ENCODE measurements at regions not wholly inside any gene's neighbourhood (a gene's known extent, or its start where the extent isn't known, plus 50 kb on each side); places are given as distances from the start of the nearest gene placed in this dataset.
"Not testable (repeated sequence)": the region's sequence is repeated elsewhere in the genome, so short reads cannot be mapped to it uniquely, and the experiment has no call there.

DNA sequence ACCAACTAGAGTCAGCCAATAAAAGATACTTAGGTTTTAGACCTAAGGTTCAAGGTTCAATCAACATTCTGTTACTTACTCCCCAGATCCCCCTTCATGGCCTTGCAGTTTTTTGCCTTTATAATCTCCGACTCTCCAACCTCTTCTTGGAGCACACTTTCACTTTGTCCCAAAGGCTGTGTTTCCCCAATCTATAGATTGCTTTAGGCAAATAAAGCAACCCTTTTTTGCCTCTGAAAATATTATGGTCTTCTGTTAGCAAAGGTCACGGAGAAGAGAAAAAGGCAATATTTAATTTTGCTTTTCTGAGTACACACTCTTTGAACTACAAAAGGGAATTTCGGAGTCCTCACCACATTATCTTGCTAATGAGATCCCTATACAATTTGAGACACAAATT is 268.1 kb downstream of the PLOD2 start:
- no peak for DNase-seq

DNA sequence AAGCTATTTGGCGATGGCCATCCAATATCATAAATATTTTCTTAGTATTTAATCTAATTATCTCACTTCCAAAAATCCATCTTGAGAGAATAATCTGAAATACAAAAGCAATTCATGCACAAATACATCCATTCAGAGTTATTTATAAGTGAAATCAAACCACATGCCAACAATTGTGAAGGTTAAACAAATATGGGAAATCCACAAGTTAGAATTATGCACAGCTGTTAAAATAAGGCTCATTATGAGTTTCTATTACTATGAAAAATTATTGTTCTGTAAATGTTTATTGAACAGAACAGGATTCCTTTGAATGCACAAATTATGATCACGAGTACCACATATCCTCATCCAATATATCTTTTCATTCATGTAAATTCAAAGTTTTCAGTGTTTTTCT is 267.7 kb downstream of the PLOD2 start:
- DNase-seq: no peak

DNA sequence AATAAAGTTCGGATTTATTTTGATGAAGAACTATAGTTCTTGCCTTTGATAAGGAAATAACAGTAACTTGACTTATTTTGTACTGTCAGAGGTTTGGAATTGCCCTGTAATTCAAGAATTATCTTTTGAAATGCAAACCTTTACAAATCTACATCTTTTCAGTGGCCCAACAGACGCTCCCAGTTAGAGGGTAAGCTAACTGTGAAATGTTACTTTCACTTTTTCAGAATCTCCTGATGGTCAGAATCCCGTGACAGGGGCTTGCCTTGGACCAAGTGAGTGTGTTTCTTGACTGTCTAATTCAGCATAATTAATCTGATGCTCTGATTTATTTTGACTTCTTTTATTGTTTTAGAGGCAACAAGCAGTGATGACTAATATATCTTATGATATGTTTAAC is 262.5 kb downstream of the PLOD2 start:
- DNase-seq: no peak

DNA sequence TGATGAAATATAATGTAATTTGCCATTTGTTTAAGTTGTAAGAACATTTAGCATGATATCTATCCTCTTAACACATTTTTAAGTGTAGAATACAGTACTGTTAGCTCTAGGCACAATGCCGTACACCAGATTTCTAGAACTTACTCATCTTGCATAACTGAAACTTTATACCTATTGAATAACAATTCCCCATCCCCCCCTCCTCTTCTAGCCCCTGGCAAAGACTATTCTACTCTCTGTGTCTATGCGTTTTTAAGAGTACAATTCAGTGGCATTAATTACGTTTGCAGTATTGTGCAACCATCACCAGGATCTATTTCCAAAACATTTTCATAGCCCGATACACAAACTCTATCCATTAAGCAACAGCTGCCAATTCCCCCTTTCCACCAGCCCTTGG is 261.7 kb downstream of the PLOD2 start:
- no peak for DNase-seq

DNA sequence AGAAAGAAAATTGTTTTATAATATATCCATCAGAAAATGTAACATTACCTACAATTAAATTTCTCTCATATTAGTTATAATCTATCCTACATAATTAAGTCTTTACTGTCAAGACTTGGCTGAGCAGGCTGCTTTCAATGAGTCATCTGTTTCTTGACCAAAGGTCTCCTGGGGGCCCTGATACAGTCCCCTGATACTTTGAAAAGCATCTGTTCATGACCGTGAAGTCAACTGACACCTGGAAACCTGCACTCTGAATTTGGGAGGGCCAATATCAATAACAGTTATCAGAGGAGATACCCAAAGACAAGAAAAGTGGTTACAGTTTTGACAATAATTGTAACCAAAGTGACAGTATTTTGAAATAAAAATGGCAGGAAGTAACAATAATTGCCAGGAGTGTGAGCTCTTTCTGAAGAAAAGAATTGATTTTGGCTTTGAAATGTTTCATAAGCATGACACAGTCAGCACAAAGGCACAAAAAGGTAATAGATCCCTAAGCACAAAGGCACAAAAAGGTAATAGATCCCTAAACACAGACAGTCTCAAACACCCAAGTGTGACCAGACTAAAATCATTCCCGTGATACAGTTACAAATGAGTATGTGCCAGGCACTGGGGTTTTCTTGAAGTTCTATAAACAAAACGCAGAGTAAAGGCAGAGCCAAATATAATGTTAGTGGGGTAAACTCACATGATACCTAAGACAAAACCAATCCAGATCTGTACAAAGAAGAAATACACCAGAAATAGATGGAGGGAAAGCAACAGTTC is 260.7 kb downstream of the PLOD2 start:
- no peak for DNase-seq

DNA sequence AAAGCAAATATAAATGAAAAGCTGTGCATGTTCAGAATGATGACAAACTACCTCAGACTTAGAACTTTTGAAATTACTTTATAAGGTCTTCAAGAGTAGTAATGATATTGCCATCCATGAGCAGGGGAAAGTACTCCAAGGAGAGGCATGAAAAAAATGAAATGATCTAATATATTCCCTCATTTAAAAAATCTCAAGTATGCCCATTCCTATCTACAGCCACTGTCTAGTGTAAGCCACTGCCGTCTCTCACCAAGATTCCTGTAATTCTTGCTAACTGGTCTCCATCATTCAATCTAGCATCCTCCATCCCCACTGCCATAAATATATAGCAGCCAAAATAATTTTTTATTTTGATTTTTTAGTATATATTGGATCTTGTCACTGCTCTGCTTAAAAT is 258.8 kb downstream of the PLOD2 start:
- no peak for DNase-seq

DNA sequence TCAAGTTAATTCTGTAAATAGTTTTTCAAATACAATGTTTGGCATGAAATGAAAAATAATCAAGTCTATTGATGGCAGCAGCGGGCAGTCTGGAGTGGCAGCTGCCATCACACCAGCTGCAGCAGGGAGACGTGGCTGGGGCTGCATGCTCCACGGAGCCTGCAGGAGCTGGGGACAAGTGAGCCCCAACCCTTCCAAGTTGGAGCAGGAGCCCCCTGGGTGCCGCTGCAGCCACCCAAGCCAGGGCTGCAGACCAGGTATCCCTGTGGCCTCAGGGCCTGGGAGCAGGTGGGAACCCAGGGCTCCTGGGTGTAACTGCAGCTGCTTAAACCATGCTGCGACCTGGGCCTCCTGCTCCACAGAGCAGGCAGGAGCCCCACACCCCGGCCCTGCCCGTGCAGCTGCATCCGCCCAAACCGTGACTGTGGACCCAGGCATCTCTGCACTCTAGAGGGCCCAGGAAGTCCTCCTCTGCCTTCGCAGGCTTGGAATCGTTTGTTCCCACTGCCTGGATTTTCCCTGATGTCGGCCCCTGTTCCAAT is 257.4 kb downstream of the PLOD2 start:
- no peak for DNase-seq

DNA sequence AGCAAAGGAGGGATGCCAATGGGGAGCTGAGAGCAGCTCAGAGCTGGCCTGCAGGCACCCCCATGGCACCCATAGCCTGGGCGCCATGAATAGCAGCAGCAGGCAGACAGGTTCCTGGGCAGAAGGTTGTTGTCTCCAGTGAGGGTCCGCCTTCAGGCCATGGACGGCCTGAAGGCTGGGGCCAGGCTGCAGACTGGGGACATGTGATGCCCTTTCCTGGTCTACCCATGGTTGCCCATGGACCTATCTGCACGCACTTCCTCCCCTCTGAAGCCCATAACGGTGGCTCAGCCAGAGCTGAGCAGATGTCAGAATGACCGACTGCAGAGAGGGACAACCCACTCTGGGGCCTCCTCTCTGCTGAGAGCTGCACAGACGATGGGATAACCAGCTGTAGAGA is 256.8 kb downstream of the PLOD2 start:
- DNase-seq: no peak

DNA sequence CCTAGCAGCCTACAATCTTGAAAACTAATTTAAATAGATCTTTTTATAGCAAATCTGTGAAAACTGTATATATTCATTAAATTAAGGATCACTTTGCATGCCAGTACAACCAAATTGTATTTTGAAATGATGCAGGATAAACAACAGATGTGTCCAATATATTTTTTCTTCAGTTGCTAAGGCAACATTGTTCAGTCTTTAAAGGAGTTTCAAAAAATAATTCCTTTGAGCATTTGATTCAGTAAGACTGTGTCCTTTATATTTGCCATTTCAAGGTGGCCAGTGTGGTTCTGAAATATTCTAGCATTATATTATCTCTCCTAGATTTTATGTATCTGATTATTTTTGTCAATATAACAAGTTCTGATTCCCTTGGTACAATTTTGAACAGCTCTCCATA is 254.7 kb downstream of the PLOD2 start:
- no peak for DNase-seq

DNA sequence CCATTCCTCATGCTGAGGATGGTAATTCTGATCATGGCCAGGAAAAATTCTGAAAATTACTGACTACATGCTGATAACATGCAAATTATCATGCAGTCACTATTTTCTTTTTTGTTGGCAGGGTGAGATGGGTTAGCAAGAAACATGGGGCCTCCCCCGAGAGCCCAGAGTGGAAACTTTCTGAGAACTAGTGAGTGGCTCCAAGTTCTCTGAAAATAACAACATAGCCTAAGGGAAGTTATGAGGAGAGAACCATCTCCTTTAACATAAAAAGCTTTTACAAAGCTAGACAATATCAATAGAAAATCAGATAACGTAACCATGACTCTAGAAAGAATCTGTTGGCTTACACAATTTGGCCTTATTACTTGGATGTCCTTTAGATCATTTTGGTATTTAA is 254.2 kb downstream of the PLOD2 start:
- no peak for DNase-seq

DNA sequence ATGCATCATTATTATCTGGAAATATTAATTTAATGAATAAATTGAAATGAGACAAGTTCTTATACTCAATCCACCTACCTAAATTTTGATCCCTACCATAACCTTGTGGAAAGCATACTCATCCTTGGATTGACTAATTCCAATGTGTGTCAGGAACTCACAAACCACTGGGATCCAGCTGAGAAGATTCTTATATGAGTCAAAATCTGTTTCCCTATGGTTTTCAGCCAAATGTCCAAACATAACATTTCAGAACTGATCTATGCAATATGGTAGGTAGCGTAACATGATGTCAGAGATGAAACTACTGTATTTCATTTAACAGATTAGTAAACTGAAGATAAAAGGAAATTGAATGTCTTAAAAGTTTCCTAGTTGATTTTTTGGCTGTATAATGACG is 250.0 kb downstream of the PLOD2 start:
- no peak for DNase-seq

DNA sequence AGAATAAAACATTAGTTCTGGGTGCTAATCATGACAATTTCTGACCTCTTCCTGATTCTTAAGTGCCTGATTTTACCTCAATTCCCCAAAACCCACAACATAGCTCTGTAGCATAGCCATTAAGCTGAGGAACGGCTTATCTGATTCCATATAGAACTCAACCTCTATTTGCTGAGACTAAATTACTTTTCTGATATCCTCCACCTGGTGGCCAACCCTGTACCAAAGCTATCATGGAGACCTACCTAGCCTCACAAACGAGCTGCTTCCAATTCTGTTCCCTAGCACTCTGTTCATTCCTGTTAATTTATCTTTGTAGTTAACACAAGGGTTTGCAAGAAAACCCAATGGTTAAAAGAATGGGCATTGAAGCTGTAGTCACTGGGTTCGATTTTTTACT is 245.2 kb downstream of the PLOD2 start:
- DNase-seq: no peak

DNA sequence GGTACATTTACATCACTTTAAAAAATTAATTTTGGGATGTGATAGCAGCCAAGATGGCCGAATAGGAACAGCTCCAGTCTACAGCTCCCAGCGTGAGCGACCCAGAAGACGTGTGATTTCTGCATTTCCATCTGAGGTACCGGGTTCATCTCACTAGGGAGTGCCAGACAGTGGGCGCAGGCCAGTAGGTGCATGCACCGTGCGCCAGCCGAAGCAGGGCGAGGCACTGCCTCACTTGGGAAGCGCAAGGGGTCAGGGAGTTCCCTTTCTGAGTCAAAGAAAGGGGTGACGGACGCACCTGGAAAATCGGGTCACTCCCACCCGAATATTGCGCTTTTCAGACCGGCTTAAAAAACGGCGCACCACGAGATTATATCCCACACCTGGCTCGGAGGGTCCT is 233.2 kb downstream of the PLOD2 start:
- DNase-seq: not testable (repeated sequence)

DNA sequence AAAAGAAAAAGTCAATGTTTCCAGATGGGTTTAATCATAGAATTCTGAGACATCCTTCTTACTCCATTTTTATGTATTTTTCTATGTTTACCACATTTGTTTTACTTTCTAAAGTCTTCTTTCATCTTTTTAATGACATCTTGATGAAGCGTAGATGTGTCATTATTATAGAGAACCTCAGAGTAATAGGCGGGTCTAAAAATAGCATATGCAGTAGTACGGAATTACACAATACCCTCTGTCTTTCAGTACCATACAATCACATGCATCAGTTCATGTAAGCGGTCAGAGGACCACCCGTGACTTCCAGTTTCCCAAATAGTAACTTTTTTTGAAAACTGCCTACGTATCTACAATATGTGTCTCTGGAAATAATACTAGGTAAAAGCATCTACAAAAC is 224.0 kb downstream of the PLOD2 start:
- no peak for DNase-seq

DNA sequence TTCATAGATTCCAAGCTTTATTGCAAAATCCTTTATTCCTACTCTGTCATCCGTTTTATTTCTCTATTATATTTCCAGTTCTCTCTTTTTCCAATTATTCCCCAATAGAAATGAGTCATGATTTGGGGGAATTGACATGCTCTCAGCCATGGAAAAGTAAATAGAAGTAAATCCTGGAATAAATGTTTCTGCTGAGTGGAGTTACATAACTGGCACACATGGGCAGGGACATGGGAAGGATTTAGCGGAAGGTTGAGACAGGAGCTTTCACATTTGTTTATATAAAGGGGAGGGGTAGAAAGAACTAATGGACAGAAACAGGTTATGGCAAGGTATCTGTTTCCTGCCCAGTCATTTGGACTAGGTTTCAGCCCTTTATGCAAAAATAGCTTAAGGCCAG is 221.6 kb downstream of the PLOD2 start:
- DNase-seq: no peak

DNA sequence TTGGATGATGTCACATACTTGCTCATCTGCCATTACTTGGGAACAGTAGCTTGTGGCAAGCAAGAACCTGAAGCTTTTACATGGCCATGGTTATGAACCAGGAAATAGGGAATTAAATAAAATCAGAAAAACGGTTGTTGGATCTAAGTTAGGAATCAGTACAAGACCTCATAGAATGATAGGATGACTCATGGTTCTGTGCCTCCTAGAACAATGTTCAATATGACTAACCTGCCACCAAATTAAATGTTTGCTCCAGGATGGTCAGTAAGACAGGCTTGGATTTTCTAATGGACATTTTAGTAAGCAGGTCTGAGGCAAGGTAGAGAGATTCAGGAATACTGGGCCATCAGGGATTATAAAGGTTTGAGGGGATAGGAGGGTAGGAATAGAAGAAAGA is 218.9 kb downstream of the PLOD2 start:
- DNase-seq: no peak

DNA sequence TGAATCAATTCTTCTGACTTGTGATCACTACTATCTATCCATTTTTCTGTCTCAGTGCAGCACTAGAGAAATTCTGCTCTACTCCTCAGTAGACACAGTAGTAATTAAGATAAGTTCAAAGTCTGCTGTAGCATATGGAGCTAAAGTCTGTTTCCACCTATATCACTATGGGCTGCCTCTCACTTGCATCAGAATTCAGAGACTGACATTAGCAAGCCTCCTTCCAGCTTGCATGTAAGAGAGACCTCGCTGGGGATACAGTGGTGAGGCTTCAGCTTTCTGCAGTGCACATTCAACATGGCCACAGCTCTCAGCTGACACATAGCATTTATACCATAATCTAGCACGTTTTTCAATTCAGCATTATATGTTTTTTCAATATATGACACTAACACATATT is 217.0 kb downstream of the PLOD2 start:
- no peak for DNase-seq

DNA sequence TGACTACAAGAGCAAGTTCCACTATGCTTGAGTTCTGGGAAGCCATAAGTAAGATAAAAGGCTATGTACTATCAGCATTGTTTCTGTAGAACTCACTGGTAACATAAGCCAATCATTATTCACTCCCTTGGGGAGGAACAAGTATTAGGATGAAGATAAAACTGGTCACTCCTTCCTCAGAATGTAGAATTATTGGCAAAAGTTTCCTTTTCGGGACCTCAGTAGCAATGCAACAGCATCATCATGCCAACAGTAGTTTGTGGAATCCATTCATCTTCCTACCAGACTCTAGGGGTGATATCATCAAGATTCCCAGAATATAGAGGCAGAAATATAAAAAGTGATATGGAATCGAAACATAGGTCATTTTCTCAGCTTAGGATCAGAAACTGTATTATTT is 209.5 kb downstream of the PLOD2 start:
- DNase-seq: no peak

DNA sequence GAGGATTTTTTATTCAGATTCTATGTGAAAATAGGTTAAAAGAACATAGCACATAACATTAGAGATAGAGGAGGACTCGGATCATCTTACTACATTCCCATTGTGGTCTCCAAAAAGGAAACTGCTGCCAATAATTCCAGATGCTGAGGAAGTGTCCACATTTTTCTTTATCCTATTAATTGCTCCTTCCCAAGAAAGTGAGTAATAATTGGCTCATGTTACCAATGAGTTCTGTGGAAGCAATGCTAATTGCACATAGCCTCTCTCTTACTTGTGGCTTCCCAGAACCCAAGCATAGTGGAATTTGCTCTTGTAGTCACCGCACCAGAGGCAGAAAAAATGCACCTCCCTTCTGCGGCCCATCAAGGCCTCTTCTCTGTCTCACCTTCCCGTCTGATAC is 208.4 kb downstream of the PLOD2 start:
- DNase-seq: no peak

DNA sequence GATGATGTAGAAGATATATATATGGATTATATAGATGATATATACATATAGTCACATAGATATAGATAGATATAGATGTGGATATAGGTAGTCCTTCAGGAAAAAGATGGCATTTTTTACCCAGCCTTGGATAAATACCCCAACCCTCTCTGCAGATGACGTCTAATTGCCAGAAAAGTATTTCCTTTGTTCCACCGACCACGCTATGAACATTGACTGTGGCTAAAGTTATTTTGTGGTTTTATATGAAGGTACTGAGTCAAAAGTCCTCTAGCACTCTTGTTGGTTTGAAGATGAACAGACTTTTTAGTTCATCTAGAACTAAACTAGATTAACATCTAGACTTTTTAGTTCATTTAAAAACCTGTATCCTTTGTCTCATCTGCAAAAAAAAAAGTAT is 207.7 kb downstream of the PLOD2 start:
- DNase-seq: no peak

DNA sequence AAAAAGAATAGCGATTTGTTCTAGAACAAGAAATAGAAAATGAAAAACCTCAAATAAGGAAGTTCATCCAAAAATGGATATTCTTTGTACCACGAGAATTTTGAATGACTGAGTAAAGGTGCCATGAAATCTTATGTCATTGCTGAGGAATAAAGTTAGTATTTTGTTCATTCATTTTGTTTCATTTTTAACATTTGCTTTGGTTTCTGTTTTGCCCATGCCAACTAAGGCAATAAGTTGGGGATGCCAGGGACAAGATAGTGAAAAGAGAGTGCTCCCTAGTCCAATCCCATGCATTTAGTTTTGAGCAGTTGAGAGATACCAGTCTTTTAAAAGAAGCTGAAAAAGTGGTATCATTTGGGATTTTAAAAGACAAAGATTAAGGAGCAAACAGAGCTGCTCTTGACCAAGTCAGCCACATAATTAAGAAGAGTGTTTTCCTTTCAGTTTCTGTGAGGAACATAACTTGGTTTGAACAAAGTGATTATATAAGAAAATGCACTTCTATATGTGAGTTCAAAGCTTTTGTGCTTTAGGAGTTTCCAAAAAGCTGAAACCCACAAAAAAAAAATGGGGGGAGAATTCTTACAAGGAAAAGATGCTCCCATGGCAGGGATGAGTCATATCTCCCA is 201.4 kb downstream of the PLOD2 start:
- no peak for DNase-seq

DNA sequence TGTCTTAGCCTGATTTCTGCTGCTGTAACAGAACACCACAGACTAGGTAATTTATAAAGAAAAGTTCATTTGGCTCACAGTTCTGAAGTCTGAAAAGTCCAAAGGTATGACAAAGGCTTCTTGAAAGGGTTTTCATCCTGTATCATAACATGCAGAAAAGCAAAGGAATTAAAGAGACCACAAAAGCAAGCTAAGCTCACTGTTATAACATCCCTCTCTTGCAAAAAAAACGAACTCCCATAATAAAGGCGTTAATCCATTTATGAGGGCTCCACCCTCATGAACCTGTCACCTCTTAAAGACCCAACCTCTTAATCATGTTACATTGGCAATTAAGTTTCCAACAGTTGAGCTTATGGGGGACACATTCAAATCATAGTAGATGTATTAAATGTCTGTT is 197.9 kb downstream of the PLOD2 start:
- DNase-seq: no peak

DNA sequence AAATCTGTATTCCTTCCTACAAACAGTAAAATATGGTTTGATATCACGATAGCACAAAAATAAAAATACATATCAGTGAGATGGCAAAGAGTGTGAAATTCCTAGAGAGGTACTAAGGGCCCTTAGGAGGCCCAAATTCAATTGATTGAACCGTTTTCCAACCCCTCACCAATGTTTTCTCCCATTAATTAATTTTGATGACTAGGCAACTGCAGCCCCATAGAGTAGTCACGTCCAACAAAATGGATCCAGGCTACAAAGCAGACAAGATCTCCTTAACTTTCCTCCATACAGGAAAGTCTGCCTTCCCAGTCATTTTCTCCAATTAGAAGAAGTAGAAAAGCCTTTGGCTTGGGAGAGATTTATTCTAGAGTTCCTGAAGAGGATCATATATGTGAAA is 193.9 kb downstream of the PLOD2 start:
- no peak for DNase-seq

DNA sequence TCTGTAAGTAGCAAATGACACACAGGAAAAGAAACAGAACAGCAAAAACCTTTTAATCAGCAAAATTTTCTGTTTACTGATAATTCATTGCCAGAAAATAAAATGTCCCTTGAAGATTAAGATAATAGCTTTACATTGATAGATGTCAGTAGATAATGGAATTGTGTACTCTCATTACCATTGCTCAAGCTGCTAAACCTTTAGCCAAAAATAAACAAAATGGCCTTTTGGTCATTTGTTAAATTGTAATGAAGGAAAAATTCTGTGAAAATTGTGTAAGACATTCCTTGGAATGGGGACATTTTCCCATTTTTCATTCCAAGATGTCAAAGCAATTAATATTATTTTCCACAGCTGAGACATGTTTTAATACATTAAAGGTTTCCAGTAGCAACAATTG is 189.8 kb downstream of the PLOD2 start:
- DNase-seq: no peak

DNA sequence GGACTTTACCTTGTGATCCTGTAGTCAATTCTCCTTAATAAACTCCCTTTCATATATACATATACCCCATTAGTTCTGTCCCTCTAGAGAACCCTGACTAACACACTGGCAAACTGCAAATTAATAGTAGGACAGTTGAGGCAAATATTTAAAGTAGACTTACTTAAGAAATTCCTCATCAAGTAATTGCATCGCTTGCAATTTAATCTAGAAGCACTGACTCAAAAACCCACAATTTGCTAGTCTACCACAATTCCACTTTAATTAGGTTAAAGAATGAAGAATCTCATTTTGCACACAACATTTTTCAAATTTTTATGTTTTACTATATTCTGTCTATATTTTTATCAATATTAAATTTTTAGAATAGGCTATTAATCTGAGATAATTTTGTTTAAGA is 188.1 kb downstream of the PLOD2 start:
- no peak for DNase-seq
